ENCODE measurements at regions not wholly inside any gene's neighbourhood (a gene's known extent, or its start where the extent isn't known, plus 50 kb on each side); places are given as distances from the start of the nearest gene placed in this dataset.
A peak's percentile ranks its signal among the peaks of the same experiment; 100 is the strongest.

- no peak for DNase-seq
These were observed 159.9 kb downstream of the LURAP1L start for GRCh38 chr9:12934545-12935272.

GRCh38 chr9:12935714-12936113, 160.9 kb downstream of the LURAP1L start:
- DNase-seq, result no peak

- no peak for DNase-seq
These were observed 179.6 kb downstream of the LURAP1L start for GRCh38 chr9:12954441-12954840.

- no peak for DNase-seq
These were observed 180.8 kb downstream of the LURAP1L start for GRCh38 chr9:12955510-12956163.

GRCh38 chr9:12956261-12956660, 181.4 kb downstream of the LURAP1L start:
- DNase-seq, result no peak

GRCh38 chr9:12956805-12957204, 182.0 kb downstream of the LURAP1L start:
- no peak for DNase-seq

GRCh38 chr9:12958279-12958678, 183.5 kb downstream of the LURAP1L start:
- DNase-seq, result no peak

- no peak for DNase-seq
These were observed 183.9 kb downstream of the LURAP1L start for GRCh38 chr9:12958708-12959107.

GRCh38 chr9:12961276-12961809, 186.5 kb downstream of the LURAP1L start:
- DNase-seq, result no peak

GRCh38 chr9:12963537-12963936, 188.7 kb downstream of the LURAP1L start:
- no peak for DNase-seq

GRCh38 chr9:12964271-12964670, 189.5 kb downstream of the LURAP1L start:
- no peak for DNase-seq

GRCh38 chr9:12965303-12965702, 190.5 kb downstream of the LURAP1L start:
- no peak for DNase-seq

- DNase-seq, result no peak
These were observed 193.3 kb downstream of the LURAP1L start for GRCh38 chr9:12968093-12968492.

GRCh38 chr9:12972608-12973589, 198.1 kb downstream of the LURAP1L start:
- peak; percentile 56 to 70 for DNase-seq

GRCh38 chr9:12973710-12974109, 198.9 kb downstream of the LURAP1L start:
- DNase-seq, result no peak

GRCh38 chr9:12974671-12975070, 199.9 kb downstream of the LURAP1L start:
- DNase-seq, result no peak

GRCh38 chr9:12975496-12975895, 200.7 kb downstream of the LURAP1L start:
- DNase-seq, result no peak

GRCh38 chr9:12980085-12980851, 205.4 kb downstream of the LURAP1L start:
- no peak for DNase-seq

GRCh38 chr9:12988258-12988657, 213.4 kb downstream of the LURAP1L start:
- no peak for DNase-seq

- DNase-seq, result no peak
These were observed 214.8 kb downstream of the LURAP1L start for GRCh38 chr9:12989669-12990068.

GRCh38 chr9:12993466-12993865, 218.6 kb downstream of the LURAP1L start:
- DNase-seq, result no peak

GRCh38 chr9:12997009-12997408, 222.2 kb downstream of the LURAP1L start:
- no peak for DNase-seq
